Ovary (tissue), 3 donors: ENCODE measurements at regions not wholly inside any gene's neighbourhood (a gene's known extent, or its start where the extent isn't known, plus 50 kb on each side); places are given as distances from the start of the nearest gene placed in this dataset.

Source experiments
- EP300 ChIP-seq: sonication (generic); formaldehyde crosslinking; IDR thresholded peaks from one replicate; pipeline ENCODE4 v1.6.1; 2017; ENCODE audit warnings: antibody characterized with exemption
- POLR2A ChIP-seq: fragments of 450-650 bp; IDR thresholded peaks from one replicate; pipeline ENCODE4 v1.6.1; 2017; ENCODE audit warnings: antibody characterized with exemption, mild to moderate bottlenecking, moderate library complexity
- TF ChIP-seq, protein P1 (sequence below), 3 donors: fragments of 450-650 bp in 2 of 3; fragments of 200-600 bp in 1 of 3; IDR thresholded peaks; one replicate each; pipeline versions ENCODE4 v1.5.1 to v1.8.0; 2016 to 2022; ENCODE audit warnings: antibody characterized with exemption in 3 of 3, mild to moderate bottlenecking in 1 of 3
- donor health status: DM: no; HTN: no; CAD: no.

DNA sequence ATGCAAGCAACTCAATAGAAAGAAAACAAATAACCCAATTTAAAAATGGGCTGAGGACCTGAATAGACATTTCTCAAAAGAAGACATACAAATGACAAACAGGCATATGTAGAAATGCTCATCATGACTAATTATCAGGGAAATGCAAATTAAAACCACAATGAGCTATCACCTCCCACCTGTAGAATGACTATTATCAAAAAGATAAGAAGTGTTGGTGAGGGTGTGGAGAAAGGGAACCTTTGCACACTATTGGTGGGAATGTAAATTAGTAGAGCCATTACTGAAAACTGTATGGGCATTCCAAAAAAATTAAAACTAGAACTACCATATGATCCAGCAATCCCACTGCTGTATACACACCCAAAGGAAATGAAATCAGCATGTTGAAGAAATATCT lies 212.2 kb downstream of the SUCLA2 start:
- TF ChIP-seq, protein P1, sequence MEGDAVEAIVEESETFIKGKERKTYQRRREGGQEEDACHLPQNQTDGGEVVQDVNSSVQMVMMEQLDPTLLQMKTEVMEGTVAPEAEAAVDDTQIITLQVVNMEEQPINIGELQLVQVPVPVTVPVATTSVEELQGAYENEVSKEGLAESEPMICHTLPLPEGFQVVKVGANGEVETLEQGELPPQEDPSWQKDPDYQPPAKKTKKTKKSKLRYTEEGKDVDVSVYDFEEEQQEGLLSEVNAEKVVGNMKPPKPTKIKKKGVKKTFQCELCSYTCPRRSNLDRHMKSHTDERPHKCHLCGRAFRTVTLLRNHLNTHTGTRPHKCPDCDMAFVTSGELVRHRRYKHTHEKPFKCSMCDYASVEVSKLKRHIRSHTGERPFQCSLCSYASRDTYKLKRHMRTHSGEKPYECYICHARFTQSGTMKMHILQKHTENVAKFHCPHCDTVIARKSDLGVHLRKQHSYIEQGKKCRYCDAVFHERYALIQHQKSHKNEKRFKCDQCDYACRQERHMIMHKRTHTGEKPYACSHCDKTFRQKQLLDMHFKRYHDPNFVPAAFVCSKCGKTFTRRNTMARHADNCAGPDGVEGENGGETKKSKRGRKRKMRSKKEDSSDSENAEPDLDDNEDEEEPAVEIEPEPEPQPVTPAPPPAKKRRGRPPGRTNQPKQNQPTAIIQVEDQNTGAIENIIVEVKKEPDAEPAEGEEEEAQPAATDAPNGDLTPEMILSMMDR (IDR thresholded peaks at IDR 0.05): no peak
- TF ChIP-seq EP300: no peak
- no peak for TF ChIP-seq POLR2A
